ENCODE measurements at regions not wholly inside any gene's neighbourhood (a gene's known extent, or its start where the extent isn't known, plus 50 kb on each side); places are given as distances from the start of the nearest gene placed in this dataset.

GRCh38 chr10:129048513-129048912 is 418.5 kb upstream of the MGMT start:
- TF ChIP-seq, protein P1, sequence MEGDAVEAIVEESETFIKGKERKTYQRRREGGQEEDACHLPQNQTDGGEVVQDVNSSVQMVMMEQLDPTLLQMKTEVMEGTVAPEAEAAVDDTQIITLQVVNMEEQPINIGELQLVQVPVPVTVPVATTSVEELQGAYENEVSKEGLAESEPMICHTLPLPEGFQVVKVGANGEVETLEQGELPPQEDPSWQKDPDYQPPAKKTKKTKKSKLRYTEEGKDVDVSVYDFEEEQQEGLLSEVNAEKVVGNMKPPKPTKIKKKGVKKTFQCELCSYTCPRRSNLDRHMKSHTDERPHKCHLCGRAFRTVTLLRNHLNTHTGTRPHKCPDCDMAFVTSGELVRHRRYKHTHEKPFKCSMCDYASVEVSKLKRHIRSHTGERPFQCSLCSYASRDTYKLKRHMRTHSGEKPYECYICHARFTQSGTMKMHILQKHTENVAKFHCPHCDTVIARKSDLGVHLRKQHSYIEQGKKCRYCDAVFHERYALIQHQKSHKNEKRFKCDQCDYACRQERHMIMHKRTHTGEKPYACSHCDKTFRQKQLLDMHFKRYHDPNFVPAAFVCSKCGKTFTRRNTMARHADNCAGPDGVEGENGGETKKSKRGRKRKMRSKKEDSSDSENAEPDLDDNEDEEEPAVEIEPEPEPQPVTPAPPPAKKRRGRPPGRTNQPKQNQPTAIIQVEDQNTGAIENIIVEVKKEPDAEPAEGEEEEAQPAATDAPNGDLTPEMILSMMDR (IDR thresholded peaks at IDR 0.05; ENCODE audit: poor library complexity, severe bottlenecking), result no peak
- TF ChIP-seq EZH2 (IDR thresholded peaks at IDR 0.05; ENCODE audit: borderline replicate concordance, insufficient read depth, low read length, poor library complexity, severe bottlenecking), result no peak
- TF ChIP-seq REST (IDR thresholded peaks at IDR 0.05; ENCODE audit: borderline replicate concordance), result no peak
